Heart right ventricle (tissue), 16 donors: ENCODE measurements at regions not wholly inside any gene's neighbourhood (a gene's known extent, or its start where the extent isn't known, plus 50 kb on each side); places are given as distances from the start of the nearest gene placed in this dataset.

Source experiments
- ATAC-seq, 8 donors: fragments of 200-7000 bp; cut with Tn5 transposase; one replicate each; pipeline ENCODE4 v1.9.1; 2020; ENCODE audit warnings: mild to moderate bottlenecking in 8 of 8, moderate library complexity in 8 of 8, moderate number of reproducible peaks in 1 of 8
- DNase-seq, 2 donors: peaks; one replicate each; pipeline ENCODE4 v3.0.0-alpha.2; 2020
- H3K27ac ChIP-seq, 10 donors: fragments of 200-600 bp; sonication (generic) in 2 of 10; one replicate each; pipeline versions ENCODE4 v1.5.0 to v1.8.0; 2020 to 2022; ENCODE audit warnings: mild to moderate bottlenecking in 3 of 10
- H3K27me3 ChIP-seq, 7 donors: fragments of 200-600 bp; one replicate each; pipeline ENCODE4 v1.8.0; 2021 to 2022; ENCODE audit warnings: mild to moderate bottlenecking in 2 of 7
- H3K36me3 ChIP-seq, 9 donors: fragments of 200-600 bp; sonication (generic) in 1 of 9; one replicate each; pipeline versions ENCODE4 v1.5.0 to v1.8.0; 2020 to 2022; ENCODE audit warnings: mild to moderate bottlenecking in 2 of 9
- H3K4me1 ChIP-seq, 9 donors: fragments of 200-600 bp; sonication (generic) in 1 of 9; one replicate each; pipeline versions ENCODE4 v1.5.0 to v1.8.0; 2020 to 2022; ENCODE audit warnings: mild to moderate bottlenecking in 4 of 9
- H3K4me3 ChIP-seq, 10 donors: fragments of 200-600 bp; sonication (generic) in 2 of 10; one replicate each; pipeline versions ENCODE4 v1.5.0 to v1.8.0; 2020 to 2022; ENCODE audit warnings: mild to moderate bottlenecking in 7 of 10, moderate library complexity in 2 of 10
- H3K9me3 ChIP-seq, 11 donors: fragments of 200-600 bp in 10 of 11; sonication (generic) in 2 of 11; one replicate each; pipeline versions ENCODE4 v1.5.0 to v1.8.0; 2013 to 2022; ENCODE audit warnings: mild to moderate bottlenecking in 2 of 11, control low read depth in 1 of 11, moderate library complexity in 1 of 11
- CTCF ChIP-seq, 9 donors: fragments of 200-600 bp; sonication (generic) in 2 of 9; IDR thresholded peaks; one replicate each; pipeline versions ENCODE4 v1.5.0 to v1.8.0; 2021 to 2022; ENCODE audit warnings: antibody characterized with exemption in 9 of 9, mild to moderate bottlenecking in 5 of 9, moderate library complexity in 1 of 9
- WGBS, 2 donors: extraction: QIAGEN DNeasy Blood & Tissue Kit; methylation state at CpG; one replicate each; pipeline ENCODE4 v1.1.7; 2013; ENCODE audit warnings: inconsistent platforms in 1 of 2; 5-methylcytosine and 5-hydroxymethylcytosine counted together
- intact Hi-C, 10 donors: fragments of 100-400 bp; cut with DNase I; formaldehyde crosslinking; loops; one replicate each; pipeline versions ENCODE4 v1.11.1 to v1.14.2; 2022
- donor health status: Arrhythmogenic right ventricular cardiomyopathy.
- donor health status: ischemic (EF 13 %, LVEDD 7.1; RV severe dilation, severe dysfunction).
- donor health status: healthy with polysubstance abuse.
- donor health status: DM: no; HTN: yes; CAD: no.
- donor health status: DM: no; HTN: no; CAD: no.
- donor health status: ischemic (EF 25% LVEDD 6.9; RV normal size, moderate dysfunction).
- donor health status: ischemic (EF 25% LVEDD 5.7; RV mildly dilated, moderate dysfunction).
- donor health status: healthy.
- donor health status: DM: yes; HTN: yes; CAD: no.
- donor health status: Ischemic cardiomyopathy.
- donor health status: ischemic (EF 35%, LVEDD 5.7; RV mildly dilated, moderate dysfunction).
- donor health status: nonischemic (EF 11% LVEDD 7.7; RV severe dilation, severe dysfunction).
- donor health status: DM: yes; HTN: yes; CAD: no.
- donor health status: PGD.
- donor health status: ischemic (EF 29% LVEDD 5.4; RV normal size, mild dysfunction).
- donor health status: nonischemic (EF 23%, LVEDD 6.1; RV moderate dilation, normal function).

- peaks cover 0 to 24% (median 0%) of the 10 kb centered on the region in 11 donors for H3K9me3 ChIP-seq
- no peak for TF ChIP-seq CTCF (IDR thresholded peaks at IDR 0.05)
- no peaks in the 10 kb centered on the region for H3K36me3 ChIP-seq
- ATAC-seq (no peak), DNase-seq (no peak)
- H3K27ac ChIP-seq, result no peak overlapping the region
- no peaks in the 10 kb centered on the region for H3K27me3 ChIP-seq
- H3K4me1 ChIP-seq, result no peaks in the 10 kb centered on the region
- intact Hi-C loops, result no loop called here
- H3K4me3 ChIP-seq, result no peak overlapping the region
- 84 to 90% methylated on average over 2 of the region's 2 CpGs for WGBS, 2 donors
Measured at GRCh38 chr18:72407048-72407447, 137.1 kb downstream of the CBLN2 start.

GRCh38 chr18:72391951-72392350, 152.2 kb downstream of the CBLN2 start:
- no peaks in the 10 kb centered on the region for H3K4me1 ChIP-seq
- no peak for DNase-seq
- H3K27me3 ChIP-seq, result no peaks in the 10 kb centered on the region
- no peak for ATAC-seq
- no peaks in the 10 kb centered on the region for H3K36me3 ChIP-seq
- no peak for TF ChIP-seq CTCF (IDR thresholded peaks at IDR 0.05)
- H3K27ac ChIP-seq, result no peak overlapping the region
- intact Hi-C loops, result loop anchor here in 1 of 10 donors (10.0 kb wide), 1 partner anchor 57 kb away; no protein-coding TSS in a partner anchor
- WGBS, 2 donors, result 22 to 24% methylated on average over 1 of the region's 1 CpG
- no peak overlapping the region for H3K4me3 ChIP-seq
- H3K9me3 ChIP-seq, result peaks cover 0 to 7% (median 0%) of the 10 kb centered on the region in 11 donors

GRCh38 chr18:72391427-72391826, 152.7 kb downstream of the CBLN2 start:
- no peak for DNase-seq
- intact Hi-C loops, result loop anchor here in 1 of 10 donors (10.0 kb wide), 1 partner anchor 57 kb away; no protein-coding TSS in a partner anchor
- no peaks in the 10 kb centered on the region for H3K27me3 ChIP-seq
- H3K9me3 ChIP-seq, result peaks cover 0 to 7% (median 0%) of the 10 kb centered on the region in 11 donors
- no peaks in the 10 kb centered on the region for H3K36me3 ChIP-seq
- TF ChIP-seq CTCF (IDR thresholded peaks at IDR 0.05), result no peak
- WGBS, 2 donors, result 76 to 88% methylated on average over 4 of the region's 4 CpGs
- no peak overlapping the region for H3K4me3 ChIP-seq
- no peaks in the 10 kb centered on the region for H3K4me1 ChIP-seq
- no peak for ATAC-seq
- H3K27ac ChIP-seq, result no peak overlapping the region

DNA sequence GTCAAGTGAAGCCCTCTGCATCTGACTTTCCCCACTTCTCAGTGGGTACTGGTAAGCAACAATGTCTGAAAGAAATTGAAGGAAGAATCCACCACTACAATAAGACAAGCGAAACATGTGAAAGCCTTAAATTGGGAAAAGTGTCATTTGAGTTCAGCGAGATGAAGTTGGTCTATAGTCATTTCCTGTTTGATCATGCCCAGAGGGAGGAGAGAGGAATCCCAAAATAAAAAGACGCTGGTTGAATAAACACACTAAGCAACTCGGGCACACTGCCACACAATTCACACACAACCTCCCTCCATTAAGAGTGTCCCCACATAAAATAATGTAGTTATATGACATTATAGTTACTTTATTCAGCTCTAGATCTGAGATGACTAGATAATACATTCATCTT, 166.1 kb downstream of the CBLN2 start:
- H3K36me3 ChIP-seq, result no peaks in the 10 kb centered on the region
- no peak for ATAC-seq
- intact Hi-C loops, result no loop called here
- no peaks in the 10 kb centered on the region for H3K4me1 ChIP-seq
- H3K27me3 ChIP-seq, result no peaks in the 10 kb centered on the region
- H3K9me3 ChIP-seq, result peaks cover 0 to 4% (median 0%) of the 10 kb centered on the region in 11 donors
- H3K4me3 ChIP-seq, result no peak overlapping the region
- DNase-seq, result no peak
- 47 to 62% methylated on average over 4 of the region's 4 CpGs for WGBS, 2 donors
- no peak overlapping the region for H3K27ac ChIP-seq
- TF ChIP-seq CTCF (IDR thresholded peaks at IDR 0.05), result no peak
